GM10266 (cell line): ENCODE measurements at regions not wholly inside any gene's neighbourhood (a gene's known extent, or its start where the extent isn't known, plus 50 kb on each side); places are given as distances from the start of the nearest gene placed in this dataset.

Experiments used
- DNase-seq: peaks from one replicate; pipeline ENCODE4 v3.0.0; 2012; ENCODE audit errors: extremely low spot score
- CTCF ChIP-seq: IDR thresholded peaks from 2 replicates; pipeline ENCODE4 v1.5.1; 2012; ENCODE audit warnings: mild to moderate bottlenecking, low read depth; ENCODE audit not compliant: control insufficient read depth, insufficient read depth; ENCODE audit errors: missing control alignments

GRCh38 chr10:128518000-128518399 lies 391.8 kb upstream of the MKI67 start:
- no peak for TF ChIP-seq CTCF
- no peak for DNase-seq

- DNase-seq, result no peak
- no peak for TF ChIP-seq CTCF
These were observed 393.4 kb upstream of the MKI67 start for GRCh38 chr10:128519581-128519980.

GRCh38 chr10:128520211-128520815 lies 394.1 kb upstream of the MKI67 start:
- DNase-seq, result no peak
- no peak for TF ChIP-seq CTCF

GRCh38 chr10:128522551-128523308 lies 396.5 kb upstream of the MKI67 start:
- no peak for TF ChIP-seq CTCF
- DNase-seq, result no peak

- DNase-seq, result no peak
- no peak for TF ChIP-seq CTCF
These were observed 399.2 kb upstream of the MKI67 start for GRCh38 chr10:128525444-128525843.

- TF ChIP-seq CTCF, result no peak
- no peak for DNase-seq
These were observed 399.7 kb upstream of the MKI67 start for GRCh38 chr10:128525936-128526335.

- DNase-seq, result no peak
These were observed 400.7 kb upstream of the MKI67 start for GRCh38 chr10:128526791-128527375.

More at GRCh38 chr10:128526791-128527375, 400.7 kb upstream of the MKI67 start:
- no peak for TF ChIP-seq CTCF
